Right ventricle myocardium superior (tissue), 1 donor: ENCODE measurements at regions not wholly inside any gene's neighbourhood (a gene's known extent, or its start where the extent isn't known, plus 50 kb on each side); places are given as distances from the start of the nearest gene placed in this dataset.
"Not testable (repeated sequence)": the region's sequence is repeated elsewhere in the genome, so short reads cannot be mapped to it uniquely, and the experiment has no call there.

Experiments used
- ATAC-seq: fragments of 200-7000 bp; cut with Tn5 transposase; one replicate; pipeline ENCODE4 v1.9.1; 2020; ENCODE audit warnings: mild to moderate bottlenecking; ENCODE audit not compliant: poor library complexity
- DNase-seq: peaks from one replicate; pipeline ENCODE4 v3.0.0-alpha.2; 2020
- intact Hi-C: fragments of 100-400 bp; cut with DNase I; formaldehyde crosslinking; loops from one replicate; pipeline ENCODE4 v1.11.2; 2022
- donor health status: DM: no; HTN: yes; CAD: no; lungs with severe emphysema.

DNA sequence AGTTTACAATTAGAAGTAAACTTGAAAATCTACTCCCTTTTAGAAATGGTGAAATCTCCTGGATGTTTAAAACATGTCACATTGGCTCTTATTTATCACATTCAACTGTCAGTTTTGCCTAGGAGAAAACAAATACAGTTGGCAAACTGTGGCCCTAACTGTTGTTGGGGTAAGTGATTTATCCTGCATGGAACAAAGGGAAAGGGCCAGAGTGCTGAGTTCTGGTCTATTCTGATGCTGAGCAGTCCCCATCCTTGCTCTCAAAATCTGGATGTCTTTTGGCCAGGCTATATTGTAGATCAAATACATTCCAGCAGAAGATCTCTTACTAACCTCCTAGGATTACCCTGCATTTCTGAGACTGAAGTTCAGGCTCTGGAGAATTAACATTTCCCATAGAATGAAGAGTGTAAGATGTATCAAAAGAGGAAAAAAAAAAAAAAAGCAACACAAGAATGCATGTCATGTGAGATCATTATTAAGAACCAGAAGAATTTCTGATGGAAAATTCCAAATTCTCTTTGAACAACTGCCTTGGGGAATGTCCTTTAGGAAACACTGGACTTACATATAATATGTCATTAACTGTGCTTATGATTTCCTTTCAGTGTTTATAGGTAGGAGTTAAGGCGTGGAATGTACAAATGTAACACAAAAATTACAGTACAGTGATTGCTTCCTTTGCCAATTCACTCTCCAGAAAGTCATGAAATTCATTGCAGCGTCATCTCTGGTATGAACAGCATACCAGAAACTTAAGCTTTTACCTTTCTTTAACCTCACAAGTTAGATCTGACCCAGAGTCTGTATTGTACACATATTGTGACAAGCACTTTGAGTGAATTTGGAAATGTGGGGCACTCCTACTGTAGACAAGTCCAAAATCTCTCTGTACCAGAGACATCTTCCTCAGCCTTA lies 1012.5 kb upstream of the LCORL start:
- intact Hi-C loops: no loop called here
- ATAC-seq: no peak

DNA sequence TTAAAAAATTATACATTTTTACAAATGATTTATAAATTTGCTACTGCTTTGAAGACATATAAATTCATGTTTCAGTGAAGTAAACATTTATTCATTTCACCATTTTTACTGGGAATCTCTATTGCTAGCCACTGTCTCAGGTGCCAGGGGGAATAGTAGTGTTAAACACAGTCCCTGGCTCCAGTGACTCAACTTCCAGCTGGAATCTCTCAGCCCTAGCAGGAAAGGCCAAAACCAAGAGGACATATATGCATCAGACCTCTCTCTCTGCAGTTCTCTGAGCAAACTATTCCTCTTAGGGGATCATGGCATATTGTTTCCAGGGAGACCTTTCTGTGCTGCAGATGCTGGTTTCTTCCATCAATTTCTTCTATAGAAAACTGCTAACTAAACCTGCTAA lies 1009.0 kb upstream of the LCORL start:
- ATAC-seq: no peak
- DNase-seq: no peak
- intact Hi-C loops: no loop called here

More for the DNA sequence above, 1012.5 kb upstream of the LCORL start:
- no peak for DNase-seq

DNA sequence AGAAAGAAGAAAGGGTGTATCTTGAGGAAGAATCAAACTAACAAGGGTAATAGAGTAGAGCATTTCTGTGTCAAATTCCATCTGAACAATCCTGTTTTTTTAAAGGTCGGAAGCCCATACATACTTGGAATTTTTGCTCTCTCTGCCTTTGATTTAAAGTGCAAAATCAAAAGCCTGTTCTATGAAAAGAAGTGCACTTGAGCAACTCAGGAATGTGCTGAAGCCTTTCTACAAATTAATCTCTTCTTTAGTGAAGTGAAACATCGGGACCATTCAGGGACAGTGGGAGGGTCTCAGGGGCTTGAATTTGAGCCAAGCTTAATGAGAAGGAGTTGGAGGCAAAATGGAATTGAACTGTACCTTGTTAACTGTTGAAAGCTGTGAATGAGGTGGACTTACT lies 1008.5 kb upstream of the LCORL start:
- no peak for ATAC-seq
- intact Hi-C loops: no loop called here

DNA sequence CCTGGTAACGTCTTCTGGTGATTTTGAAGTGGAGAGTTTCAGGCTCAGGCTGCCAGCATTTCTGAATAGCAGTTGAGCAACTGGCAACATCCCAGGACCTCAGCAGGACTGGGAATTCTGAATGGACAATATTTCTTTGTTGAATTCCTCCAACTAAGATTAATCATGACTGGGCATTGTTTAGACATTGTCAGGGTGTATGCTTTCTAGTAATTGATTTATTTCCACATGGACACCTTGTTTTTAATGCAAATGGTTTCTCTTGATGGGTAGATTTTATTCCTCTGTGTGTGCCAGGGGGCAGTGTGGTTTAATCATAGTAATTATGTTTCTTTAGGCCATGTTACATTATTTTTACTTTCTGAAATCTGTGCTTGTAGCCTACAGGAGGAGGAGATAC lies 1004.7 kb upstream of the LCORL start:
- intact Hi-C loops: no loop called here
- peak; percentile 33 for DNase-seq
- ATAC-seq: no peak

More for the DNA sequence above, 1008.5 kb upstream of the LCORL start:
- no peak for DNase-seq

DNA sequence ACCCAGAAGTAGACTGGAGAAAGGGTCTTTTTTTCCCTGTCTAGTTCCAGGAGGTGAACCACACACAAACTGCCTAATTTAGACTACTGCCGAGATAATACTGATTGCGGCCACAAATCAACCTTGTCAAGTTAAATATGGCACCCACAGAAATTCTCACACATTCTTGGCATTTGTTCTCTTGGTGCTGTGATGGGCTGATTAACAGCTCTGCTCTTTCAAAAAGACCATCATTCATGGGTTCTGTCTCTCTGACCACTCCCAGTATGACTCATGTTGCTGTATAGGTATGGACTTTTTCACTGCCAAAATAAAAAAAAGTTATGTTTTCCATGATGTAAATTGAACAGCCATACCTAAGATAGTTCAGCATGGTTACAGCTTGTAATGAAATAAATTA lies 1003.5 kb upstream of the LCORL start:
- ATAC-seq (no peak), DNase-seq (no peak)
- intact Hi-C loops: no loop called here

DNA sequence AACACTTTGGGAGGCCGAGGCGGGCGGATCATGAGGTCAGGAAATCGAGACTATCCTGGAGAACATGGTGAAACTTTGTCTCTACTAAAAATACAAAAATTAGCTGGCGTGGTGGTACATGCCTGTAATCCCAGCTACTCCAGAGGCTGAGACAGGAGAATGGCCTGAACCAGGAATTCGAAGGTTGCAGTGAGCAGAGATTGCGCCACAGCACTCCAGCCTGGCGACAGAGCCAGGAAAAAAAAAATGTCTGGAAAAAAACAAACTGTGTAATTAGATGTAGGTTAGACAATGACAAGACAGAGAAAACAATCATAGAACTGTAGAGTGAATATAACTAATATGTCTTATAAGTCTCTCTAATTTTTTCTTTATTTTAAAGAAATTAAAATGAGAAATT lies 1002.5 kb upstream of the LCORL start:
- intact Hi-C loops: no loop called here
- ATAC-seq (no peak), DNase-seq (no peak)

DNA sequence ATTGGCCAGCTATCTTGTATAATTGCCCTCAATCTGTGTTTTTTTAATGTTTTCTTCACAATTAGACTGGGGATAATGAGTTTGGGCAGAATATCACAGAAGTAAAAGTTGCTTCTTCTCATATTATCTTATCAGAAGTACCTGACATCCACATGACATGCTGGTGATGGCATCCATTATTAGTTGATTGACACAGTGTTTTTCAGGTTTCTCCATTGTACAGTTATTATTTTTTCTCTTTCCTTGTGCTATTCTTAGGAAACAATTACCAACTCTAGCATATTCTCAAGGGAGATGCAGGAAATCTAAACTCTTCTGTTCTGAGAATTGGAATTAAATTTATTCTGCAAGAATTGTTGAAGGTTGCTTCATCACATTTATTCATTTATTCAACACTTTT lies 1000.1 kb upstream of the LCORL start:
- intact Hi-C loops: no loop called here

DNA sequence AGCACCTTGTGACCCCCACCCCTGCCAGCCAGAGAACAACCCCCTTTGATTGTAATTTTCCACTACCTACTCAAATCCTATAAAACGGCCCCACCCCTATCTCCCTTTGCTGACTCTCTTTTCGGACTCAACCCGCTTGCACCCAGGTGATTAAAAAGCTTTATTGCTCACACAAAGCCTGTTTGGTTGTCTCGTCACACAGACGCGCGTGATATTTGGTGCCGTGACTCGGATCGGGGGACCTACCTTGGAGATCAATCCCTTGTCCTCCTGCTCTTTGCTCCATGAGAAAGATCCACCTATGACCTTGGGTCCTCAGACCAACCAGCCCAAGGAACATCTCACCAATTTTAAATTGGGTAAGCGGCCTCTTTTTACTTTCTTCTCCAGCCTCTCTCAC lies 995.0 kb upstream of the LCORL start:
- ATAC-seq, DNase-seq, intact Hi-C loops: not testable (repeated sequence)

More for the DNA sequence above, 1000.1 kb upstream of the LCORL start:
- ATAC-seq: no peak
- DNase-seq: no peak

DNA sequence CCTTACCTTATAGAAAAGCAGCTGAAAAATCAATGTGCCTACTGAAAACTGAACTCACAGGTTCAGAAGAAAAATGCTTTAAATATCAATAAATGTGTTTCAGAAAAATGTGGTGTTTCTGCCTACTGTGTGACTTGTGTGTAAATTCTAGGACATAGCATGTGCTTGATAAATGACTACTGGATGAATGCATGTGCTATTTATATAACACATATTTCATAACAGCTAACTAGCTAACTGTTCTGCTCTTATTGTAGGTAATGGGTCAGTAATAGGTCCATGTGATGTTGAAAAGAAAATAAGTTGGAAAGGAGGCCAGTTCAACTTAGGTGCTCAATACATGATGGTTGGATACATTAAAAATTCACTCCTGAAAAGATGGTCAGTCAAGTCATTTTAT lies 993.0 kb upstream of the LCORL start:
- ATAC-seq: peak; percentile 39
- intact Hi-C loops: no loop called here

DNA sequence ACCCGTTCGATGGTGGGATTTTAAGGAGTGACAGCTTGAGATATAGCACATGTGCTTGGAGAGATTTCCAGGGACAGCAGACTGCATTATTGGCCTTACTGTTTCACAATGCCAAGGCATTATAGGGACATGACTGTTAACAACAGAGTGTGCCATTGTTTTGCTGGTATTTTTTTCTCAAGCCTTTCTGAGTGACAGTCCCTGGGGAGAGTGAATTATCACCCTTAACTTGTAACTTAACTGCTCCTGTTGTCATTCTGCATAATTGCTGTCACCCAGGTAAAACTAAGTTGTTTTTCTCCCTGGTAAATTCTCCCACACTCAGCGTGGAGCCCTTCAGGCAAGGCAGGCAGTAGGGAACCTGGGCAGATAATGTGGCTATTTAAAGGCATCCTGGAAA lies 989.2 kb upstream of the LCORL start:
- intact Hi-C loops: no loop called here
- DNase-seq (no peak), ATAC-seq (peak; percentile 49)

More for the DNA sequence above, 993.0 kb upstream of the LCORL start:
- no peak for DNase-seq

DNA sequence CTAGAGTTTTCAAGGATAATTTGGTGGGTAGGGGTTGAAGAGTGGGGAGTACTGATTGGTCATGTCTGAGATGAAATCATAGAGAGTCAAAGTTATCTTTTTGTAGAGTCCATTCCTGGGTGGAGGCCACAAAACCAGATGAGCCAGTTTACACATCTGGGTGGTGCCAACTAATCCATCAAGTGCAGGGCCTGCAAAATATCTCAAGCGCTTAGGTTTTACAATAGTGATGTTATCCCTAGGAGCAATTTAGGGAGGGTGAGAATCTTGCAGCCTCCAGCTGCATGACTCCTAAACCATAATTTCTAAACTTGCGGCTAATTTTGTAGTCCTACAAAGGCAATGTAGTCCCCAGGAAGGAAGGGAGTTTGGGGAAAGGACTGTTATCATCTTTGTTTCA lies 988.3 kb upstream of the LCORL start:
- DNase-seq (no peak), ATAC-seq (no peak)
- intact Hi-C loops: no loop called here

DNA sequence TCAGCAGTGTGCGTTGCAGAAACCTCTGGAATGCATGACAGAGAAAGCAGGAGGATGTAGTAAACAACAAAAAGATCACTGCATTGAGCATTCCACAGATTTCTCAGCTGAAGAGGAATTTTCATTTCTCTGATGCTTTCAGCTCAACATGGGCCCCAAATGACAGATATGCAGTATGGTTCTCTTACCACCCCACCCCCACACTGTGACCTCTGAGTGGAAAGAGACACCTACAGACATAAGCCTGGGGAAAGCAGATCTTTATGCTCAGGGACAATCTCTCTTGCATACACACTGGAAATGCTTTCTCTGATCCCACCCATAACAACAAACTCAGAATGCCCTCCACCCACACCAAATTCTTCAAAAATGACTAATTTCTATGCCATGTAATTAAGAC lies 983.7 kb upstream of the LCORL start:
- intact Hi-C loops: no loop called here
- DNase-seq (no peak), ATAC-seq (no peak)

DNA sequence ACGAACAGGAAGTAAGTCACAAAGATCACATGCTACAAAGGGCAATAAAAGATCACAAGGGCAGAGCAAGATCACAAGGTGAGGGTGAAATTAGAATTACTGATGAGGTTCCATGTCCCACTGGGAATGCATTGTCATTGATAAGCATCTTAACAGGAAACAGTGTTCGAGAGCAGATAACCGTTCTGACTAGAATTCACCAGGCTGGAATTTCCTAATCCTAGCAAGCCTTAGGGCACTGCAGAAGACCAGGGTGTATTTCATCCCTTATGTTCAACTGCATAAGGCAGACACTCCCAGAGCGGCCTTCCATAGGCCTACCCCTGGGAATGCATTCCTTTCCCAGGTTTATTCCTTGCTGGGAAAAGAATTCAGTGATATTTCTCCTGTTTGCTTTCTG lies 980.6 kb upstream of the LCORL start:
- intact Hi-C loops: no loop called here
- ATAC-seq: no peak
- no peak for DNase-seq

DNA sequence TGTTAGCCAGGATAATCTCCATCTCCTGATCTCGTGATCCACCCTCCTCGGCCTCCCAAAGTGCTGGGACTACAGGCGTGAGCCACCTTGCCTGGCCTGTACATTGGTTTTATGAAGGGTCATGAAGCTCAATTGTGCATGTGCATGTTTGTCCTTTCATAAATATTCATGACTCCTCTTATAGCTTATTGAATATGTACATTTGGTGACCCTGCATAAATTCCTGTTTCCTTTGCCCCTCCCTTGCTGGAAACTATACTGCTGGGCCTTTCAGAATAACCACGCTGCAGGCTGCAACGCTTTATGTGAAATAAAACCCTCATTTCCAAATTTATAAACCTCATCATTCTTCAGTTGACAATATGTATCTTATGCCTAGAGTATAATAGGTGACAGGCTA lies 978.0 kb upstream of the LCORL start:
- intact Hi-C loops: no loop called here
- ATAC-seq: no peak
- no peak for DNase-seq

DNA sequence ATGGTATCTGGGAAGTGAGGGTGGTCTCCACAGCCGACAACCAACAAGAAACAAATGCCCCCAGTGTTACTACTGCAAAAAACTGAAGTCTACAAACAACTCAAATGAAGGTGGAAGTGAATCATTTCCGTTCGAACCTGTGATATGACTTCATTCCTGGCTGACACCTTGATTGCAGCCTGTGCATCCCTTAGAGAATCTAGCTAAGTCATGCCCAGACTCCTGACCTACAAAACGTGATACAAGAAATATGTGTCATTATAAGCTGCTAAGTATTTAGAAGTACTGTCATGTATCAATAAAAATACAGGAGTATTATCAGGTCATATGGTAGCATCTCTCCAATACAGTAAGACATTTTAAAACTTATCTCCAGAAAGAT lies 959.7 kb upstream of the LCORL start:
- intact Hi-C loops: no loop called here

DNA sequence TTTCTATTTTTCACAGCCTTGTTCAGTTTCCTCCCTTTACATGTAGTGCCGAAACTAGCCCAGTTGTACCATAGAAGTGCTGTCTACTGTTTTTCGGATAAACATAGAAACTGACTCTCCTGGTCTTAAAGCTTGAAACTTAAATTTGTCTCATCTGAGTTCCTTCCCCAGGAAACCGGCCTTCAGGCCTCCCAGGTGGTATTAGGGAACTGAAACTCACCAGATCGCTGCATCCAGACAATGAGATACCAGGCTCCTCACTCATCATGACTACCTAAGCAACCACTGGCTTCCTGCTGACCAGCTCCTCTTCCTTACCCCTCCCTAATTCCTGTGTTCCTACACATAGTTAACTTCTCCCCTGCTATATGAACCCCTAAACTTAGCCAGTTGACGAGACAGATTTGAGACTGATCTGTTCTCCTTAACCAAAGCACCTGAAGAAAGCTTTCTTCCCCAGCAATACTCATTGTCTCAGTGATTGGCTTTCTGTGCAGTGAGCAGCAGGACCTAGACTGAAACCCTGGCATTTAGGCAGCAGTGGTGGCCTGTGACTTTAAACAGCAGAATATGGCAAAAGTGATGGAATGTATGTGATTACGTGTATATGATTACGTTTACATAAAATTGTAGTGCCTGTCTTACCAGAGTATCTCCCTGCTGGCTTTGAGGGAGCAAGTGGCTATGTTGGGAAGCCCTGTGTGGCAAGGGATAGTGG lies 959.1 kb upstream of the LCORL start:
- intact Hi-C loops: no loop called here
- ATAC-seq: no peak
- no peak for DNase-seq

More for the DNA sequence above, 959.7 kb upstream of the LCORL start:
- no peak for ATAC-seq
- no peak for DNase-seq

DNA sequence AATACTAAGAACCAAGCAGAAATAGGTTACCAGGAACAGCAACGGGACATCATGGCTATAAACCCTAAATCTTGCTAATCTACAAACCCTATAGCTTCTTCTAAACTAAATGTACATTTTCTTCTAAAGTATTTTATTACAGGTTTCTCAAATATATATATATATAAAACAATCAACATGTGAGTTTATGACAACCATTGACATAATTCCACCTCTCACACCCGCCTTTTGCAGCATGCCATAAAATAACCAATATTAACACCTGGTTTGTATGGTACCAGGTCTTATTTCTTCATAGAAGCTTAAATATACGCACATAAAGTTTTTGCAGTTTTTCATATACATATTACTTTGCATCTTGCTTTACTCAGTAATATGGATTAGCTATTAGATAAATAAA lies 955.3 kb upstream of the LCORL start:
- DNase-seq (no peak), ATAC-seq (no peak)
- intact Hi-C loops: no loop called here

DNA sequence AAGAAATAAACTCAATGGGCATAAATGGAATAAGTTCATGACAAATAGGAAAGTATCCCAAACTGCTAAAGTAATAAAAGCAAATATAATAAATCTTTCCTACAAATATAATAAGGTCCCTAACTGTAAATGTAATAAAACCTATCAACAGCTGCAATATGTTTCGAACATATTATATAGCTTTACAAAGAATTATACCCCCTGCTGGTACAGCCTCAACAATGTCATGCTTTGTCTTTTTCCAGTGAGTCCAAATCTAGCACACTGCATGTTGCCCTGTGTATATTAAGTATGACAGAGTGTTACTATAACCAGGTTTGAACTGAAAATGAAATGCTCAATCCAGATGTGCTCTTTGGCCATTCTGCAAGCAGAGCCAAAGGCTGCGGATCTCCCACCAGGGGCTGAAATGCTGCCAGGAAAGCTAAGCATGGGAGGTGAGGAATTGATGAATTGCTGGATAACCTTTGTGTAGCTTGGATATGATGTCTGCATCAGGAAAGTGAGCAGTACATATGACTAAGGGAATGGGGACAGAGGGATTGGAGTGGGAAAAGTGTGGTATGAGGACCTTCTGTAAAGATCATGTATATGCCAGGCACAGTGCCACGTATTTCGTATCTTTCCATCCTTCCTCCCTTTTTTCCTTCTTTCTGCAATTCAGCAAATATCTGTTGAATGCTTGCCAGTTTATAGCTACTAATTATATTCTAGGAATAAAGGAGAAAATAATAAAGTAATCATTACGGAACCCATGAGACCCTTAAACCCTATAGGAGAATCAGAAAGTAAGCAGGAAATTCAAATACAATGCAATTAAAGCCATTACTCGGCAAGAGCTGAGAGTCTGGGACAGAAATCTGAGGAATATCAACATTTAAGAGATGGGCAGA lies 954.6 kb upstream of the LCORL start:
- DNase-seq (no peak), ATAC-seq (no peak)
- intact Hi-C loops: no loop called here

DNA sequence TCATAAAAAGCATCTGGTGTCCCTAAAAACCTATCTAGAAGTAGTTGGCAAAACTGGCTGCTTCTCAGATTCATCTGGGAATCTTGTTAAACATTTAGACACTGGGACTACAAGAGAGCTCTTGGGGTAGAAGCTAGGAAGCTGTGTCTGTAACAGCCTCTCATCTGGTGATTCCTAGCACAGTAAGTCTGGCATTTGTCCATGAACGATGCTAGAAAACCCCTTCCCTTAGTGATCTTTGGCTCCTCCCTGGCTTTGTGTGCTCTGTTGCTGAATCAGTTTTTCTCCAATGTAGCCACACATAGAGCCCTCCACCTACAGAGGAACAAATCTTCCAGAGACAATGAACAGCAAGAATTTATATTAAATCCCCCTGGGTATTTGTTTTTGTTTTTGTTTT lies 951.7 kb upstream of the LCORL start:
- ATAC-seq: no peak
- DNase-seq: no peak
- intact Hi-C loops: no loop called here
